ENCODE measurements at regions not wholly inside any gene's neighbourhood (a gene's known extent, or its start where the extent isn't known, plus 50 kb on each side); places are given as distances from the start of the nearest gene placed in this dataset.

DNA sequence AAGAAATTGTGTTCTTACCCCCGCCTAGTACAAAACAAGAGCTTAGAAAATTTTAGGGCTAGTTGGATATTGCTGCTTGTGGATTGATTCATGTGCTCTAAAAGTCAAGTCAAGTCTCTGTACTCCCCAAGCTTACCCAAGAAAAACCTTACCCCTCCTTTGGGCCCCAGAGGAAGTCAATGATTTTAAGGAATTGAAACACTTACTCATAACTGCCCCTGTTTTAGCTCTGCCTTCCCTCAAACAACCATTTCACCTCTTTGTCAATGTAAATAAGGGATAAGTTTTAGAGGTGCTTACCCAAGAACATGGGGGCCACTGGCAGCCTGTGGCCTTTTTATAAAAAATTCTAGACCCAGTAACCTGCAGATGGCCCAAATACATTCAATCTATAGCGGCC is 136.6 kb upstream of the RMP24 start:
- Histone ChIP-seq H3K27ac (no peak overlapping the region), H4K20me1 (ENCODE audit: low read depth) (no peaks in the 10 kb centered on the region), H3K4me3 (no peak overlapping the region), H2AFZ (replicated peaks) (no peak overlapping the region), H3K9ac (no peak overlapping the region), H3K4me2 (no peak overlapping the region), H3K27me3 (no peaks in the 10 kb centered on the region), H3F3A (ENCODE audit: low read depth) (no peaks in the 10 kb centered on the region), H3K79me2 (ENCODE audit: low read depth) (no peaks in the 10 kb centered on the region), H3K9me3 (ENCODE audit: low read depth) (no peaks in the 10 kb centered on the region), H3K4me1 (no peaks in the 10 kb centered on the region), H3K36me3 (no peaks in the 10 kb centered on the region)
- no peak for DNase-seq (ENCODE audit: low spot score)
- H3K4me1 Mint-ChIP-seq, result no peaks in the 10 kb centered on the region
- no peak overlapping the region for H3K4me3 Mint-ChIP-seq
- H3K27ac Mint-ChIP-seq, result no peak overlapping the region
- TF ChIP-seq, protein P1, sequence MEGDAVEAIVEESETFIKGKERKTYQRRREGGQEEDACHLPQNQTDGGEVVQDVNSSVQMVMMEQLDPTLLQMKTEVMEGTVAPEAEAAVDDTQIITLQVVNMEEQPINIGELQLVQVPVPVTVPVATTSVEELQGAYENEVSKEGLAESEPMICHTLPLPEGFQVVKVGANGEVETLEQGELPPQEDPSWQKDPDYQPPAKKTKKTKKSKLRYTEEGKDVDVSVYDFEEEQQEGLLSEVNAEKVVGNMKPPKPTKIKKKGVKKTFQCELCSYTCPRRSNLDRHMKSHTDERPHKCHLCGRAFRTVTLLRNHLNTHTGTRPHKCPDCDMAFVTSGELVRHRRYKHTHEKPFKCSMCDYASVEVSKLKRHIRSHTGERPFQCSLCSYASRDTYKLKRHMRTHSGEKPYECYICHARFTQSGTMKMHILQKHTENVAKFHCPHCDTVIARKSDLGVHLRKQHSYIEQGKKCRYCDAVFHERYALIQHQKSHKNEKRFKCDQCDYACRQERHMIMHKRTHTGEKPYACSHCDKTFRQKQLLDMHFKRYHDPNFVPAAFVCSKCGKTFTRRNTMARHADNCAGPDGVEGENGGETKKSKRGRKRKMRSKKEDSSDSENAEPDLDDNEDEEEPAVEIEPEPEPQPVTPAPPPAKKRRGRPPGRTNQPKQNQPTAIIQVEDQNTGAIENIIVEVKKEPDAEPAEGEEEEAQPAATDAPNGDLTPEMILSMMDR (IDR thresholded peaks at IDR 0.05), result no peak
- TF ChIP-seq EZH2phosphoT487 (IDR thresholded peaks at IDR 0.05) (no peak), EZH2 (IDR thresholded peaks at IDR 0.05) (no peak)
- H3K9me3 Mint-ChIP-seq, result no peaks in the 10 kb centered on the region
- no peaks in the 10 kb centered on the region for H3K27me3 Mint-ChIP-seq (ENCODE audit: insufficient read depth, low read depth)
- no peaks in the 10 kb centered on the region for H3K36me3 Mint-ChIP-seq

- Mint-ChIP-seq H3K9me3 (no peaks in the 10 kb centered on the region), H3K27ac (no peak overlapping the region), H3K36me3 (no peaks in the 10 kb centered on the region), H3K4me3 (no peak overlapping the region), H3K27me3 (ENCODE audit: insufficient read depth, low read depth) (no peaks in the 10 kb centered on the region), H3K4me1 (no peaks in the 10 kb centered on the region)
- H3K36me3 ChIP-seq, result no peaks in the 10 kb centered on the region
- no peak overlapping the region for H3K4me2 ChIP-seq
- H3F3A ChIP-seq (ENCODE audit: low read depth), result no peaks in the 10 kb centered on the region
- TF ChIP-seq EZH2phosphoT487 (IDR thresholded peaks at IDR 0.05) (no peak), EZH2 (IDR thresholded peaks at IDR 0.05) (no peak)
- TF ChIP-seq, protein P1 (IDR thresholded peaks at IDR 0.05), result no peak
- H4K20me1 ChIP-seq (ENCODE audit: low read depth), result no peaks in the 10 kb centered on the region
- H3K4me3 ChIP-seq, result no peak overlapping the region
- no peaks in the 10 kb centered on the region for H3K79me2 ChIP-seq (ENCODE audit: low read depth)
- H3K27ac ChIP-seq, result no peak overlapping the region
- H2AFZ ChIP-seq (replicated peaks), result no peak overlapping the region
- no peaks in the 10 kb centered on the region for H3K4me1 ChIP-seq
- no peak for DNase-seq (ENCODE audit: low spot score)
- H3K9ac ChIP-seq, result no peak overlapping the region
- no peaks in the 10 kb centered on the region for H3K9me3 ChIP-seq (ENCODE audit: low read depth)
- no peaks in the 10 kb centered on the region for H3K27me3 ChIP-seq
These were observed 135.5 kb upstream of the RMP24 start for GRCh38 chr18:35836932-35837331.

DNA sequence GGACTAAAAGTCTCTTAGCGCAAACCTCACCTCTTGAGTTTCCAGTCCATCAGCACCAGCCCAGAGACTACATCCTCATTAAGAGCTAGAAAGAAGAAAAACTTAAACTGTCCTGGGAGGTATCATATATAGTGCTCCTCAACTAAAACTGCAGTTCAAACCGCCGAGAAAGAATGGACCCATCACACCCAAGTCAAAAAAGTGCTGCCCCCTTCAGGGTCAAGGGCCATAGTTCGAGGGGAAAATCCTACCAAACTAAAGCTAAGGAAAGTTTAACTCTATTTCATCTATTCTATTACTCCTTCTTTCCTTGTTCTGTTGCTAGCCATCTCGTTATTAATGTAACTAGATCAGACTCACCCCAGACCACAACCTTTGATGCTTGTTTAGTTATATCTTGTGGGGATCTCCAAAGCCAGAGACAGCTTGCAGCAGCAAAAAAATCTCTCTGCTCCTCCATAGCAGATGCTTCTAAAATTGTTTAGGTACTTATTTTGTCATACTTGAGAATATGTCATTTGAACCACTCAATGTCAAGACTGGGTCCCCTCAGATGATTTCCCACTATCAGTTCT is 134.5 kb upstream of the RMP24 start:
- H2AFZ ChIP-seq (replicated peaks), result no peak overlapping the region
- DNase-seq (ENCODE audit: low spot score), result no peak
- no peak overlapping the region for H3K27ac ChIP-seq
- H3K27me3 ChIP-seq, result no peaks in the 10 kb centered on the region
- no peaks in the 10 kb centered on the region for H4K20me1 ChIP-seq (ENCODE audit: low read depth)
- no peak overlapping the region for H3K4me3 ChIP-seq
- no peaks in the 10 kb centered on the region for H3K79me2 ChIP-seq (ENCODE audit: low read depth)
- no peaks in the 10 kb centered on the region for H3F3A ChIP-seq (ENCODE audit: low read depth)
- H3K4me1 Mint-ChIP-seq, result no peaks in the 10 kb centered on the region
- H3K27ac Mint-ChIP-seq, result no peak overlapping the region
- H3K4me3 Mint-ChIP-seq, result no peak overlapping the region
- TF ChIP-seq, protein P1 (IDR thresholded peaks at IDR 0.05), result peak; percentile 24
- TF ChIP-seq EZH2 (IDR thresholded peaks at IDR 0.05), result no peak
- no peak overlapping the region for H3K9ac ChIP-seq
- no peaks in the 10 kb centered on the region for H3K4me1 ChIP-seq
- no peaks in the 10 kb centered on the region for H3K36me3 Mint-ChIP-seq
- no peaks in the 10 kb centered on the region for H3K9me3 ChIP-seq (ENCODE audit: low read depth)
- no peaks in the 10 kb centered on the region for H3K36me3 ChIP-seq
- no peak overlapping the region for H3K4me2 ChIP-seq
- H3K27me3 Mint-ChIP-seq (ENCODE audit: insufficient read depth, low read depth), result no peaks in the 10 kb centered on the region
- H3K9me3 Mint-ChIP-seq, result no peaks in the 10 kb centered on the region

All from neural progenitor cell (in vitro differentiated cells).